HG02571 (cell line): ENCODE measurements at regions not wholly inside any gene's neighbourhood (a gene's known extent, or its start where the extent isn't known, plus 50 kb on each side); places are given as distances from the start of the nearest gene placed in this dataset.
"Not testable (repeated sequence)": the region's sequence is repeated elsewhere in the genome, so short reads cannot be mapped to it uniquely, and the experiment has no call there.

Experiments used
- ATAC-seq: cut with Tn5 transposase; IDR thresholded peaks from one replicate; pipeline ENCODE4 v1.9.1; 2021; ENCODE audit warnings: mild to moderate bottlenecking, moderate library complexity; ENCODE audit not compliant: unreplicated experiment

- ATAC-seq = no peak
Observed at GRCh38 chr13:89383891-89384290, 1712.7 kb downstream of the SLITRK5 start.

- ATAC-seq = no peak
Observed at GRCh38 chr13:89393758-89394304, 1722.7 kb downstream of the SLITRK5 start.

GRCh38 chr13:89401264-89401675 is 1730.1 kb downstream of the SLITRK5 start:
- no peak for ATAC-seq

GRCh38 chr13:89402211-89402610 is 1731.0 kb downstream of the SLITRK5 start:
- ATAC-seq = no peak

GRCh38 chr13:89406096-89406495 is 1734.9 kb downstream of the SLITRK5 start:
- ATAC-seq = not testable (repeated sequence)

- ATAC-seq = no peak
Observed at GRCh38 chr13:89407357-89407756, 1736.2 kb downstream of the SLITRK5 start.

- ATAC-seq = no peak
Observed at GRCh38 chr13:89432997-89433396, 1761.8 kb downstream of the SLITRK5 start.

GRCh38 chr13:89434624-89435023 is 1763.5 kb downstream of the SLITRK5 start:
- ATAC-seq = not testable (repeated sequence)

- ATAC-seq = no peak
Observed at GRCh38 chr13:89454681-89455080, 1783.5 kb downstream of the SLITRK5 start.

GRCh38 chr13:89455225-89455624 is 1784.1 kb downstream of the SLITRK5 start:
- no peak for ATAC-seq

- ATAC-seq = no peak
Observed at GRCh38 chr13:89455741-89456140, 1784.6 kb downstream of the SLITRK5 start.

GRCh38 chr13:89457977-89458376 is 1786.8 kb downstream of the SLITRK5 start:
- no peak for ATAC-seq

GRCh38 chr13:89458456-89458855 is 1787.3 kb downstream of the SLITRK5 start:
- no peak for ATAC-seq

GRCh38 chr13:89460895-89461294 is 1789.7 kb downstream of the SLITRK5 start:
- ATAC-seq = not testable (repeated sequence)

GRCh38 chr13:89465366-89465765 is 1794.2 kb downstream of the SLITRK5 start:
- ATAC-seq = no peak

- no peak for ATAC-seq
Observed at GRCh38 chr13:89468081-89468480, 1796.9 kb downstream of the SLITRK5 start.

- ATAC-seq = no peak
Observed at GRCh38 chr13:89470901-89471300, 1799.7 kb downstream of the SLITRK5 start.

- ATAC-seq = no peak
Observed at GRCh38 chr13:89474432-89474831, 1803.3 kb downstream of the SLITRK5 start.

- no peak for ATAC-seq
Observed at GRCh38 chr13:89486065-89486464, 1814.9 kb downstream of the SLITRK5 start.

- ATAC-seq = no peak
Observed at GRCh38 chr13:89486709-89487108, 1815.5 kb downstream of the SLITRK5 start.

GRCh38 chr13:89490661-89491060 is 1819.5 kb downstream of the SLITRK5 start:
- ATAC-seq = no peak

- no peak for ATAC-seq
Observed at GRCh38 chr13:89496478-89496877, 1825.3 kb downstream of the SLITRK5 start.

- ATAC-seq = no peak
Observed at GRCh38 chr13:89497658-89498057, 1826.5 kb downstream of the SLITRK5 start.
